Stomach (tissue), 8 donors: ENCODE measurements at regions not wholly inside any gene's neighbourhood (a gene's known extent, or its start where the extent isn't known, plus 50 kb on each side); places are given as distances from the start of the nearest gene placed in this dataset.

ENCODE experiments used
- DNase-seq, 2 donors: peaks; one replicate each; pipeline versions ENCODE4 v3.0.0 to v3.0.0-alpha.2; 2013 to 2019
- H3K27ac ChIP-seq, 5 donors: fragments of 200-600 bp in 4 of 5; sonication (generic) in 4 of 5; one replicate each; pipeline ENCODE4 v1.5.1; 2013 to 2019; ENCODE audit warnings: mild to moderate bottlenecking in 1 of 5, moderate library complexity in 1 of 5
- H3K27me3 ChIP-seq, 3 donors: fragments of 200-600 bp; sonication (generic); one replicate each; pipeline ENCODE4 v1.5.1; 2017 to 2019; ENCODE audit warnings: mixed run types in 1 of 3
- H3K36me3 ChIP-seq, 4 donors: fragments of 200-600 bp; sonication (generic); 1 replicate in 3 of 4; 2 replicates in 1 of 4; pipeline ENCODE4 v1.5.1; 2016 to 2019
- H3K4me1 ChIP-seq, 4 donors: fragments of 200-600 bp; sonication (generic); one replicate each; pipeline ENCODE4 v1.5.1; 2016 to 2019
- H3K4me3 ChIP-seq, 4 donors: fragments of 200-600 bp; sonication (generic) in 3 of 4; one replicate each; pipeline ENCODE4 v1.5.1; 2016 to 2019; ENCODE audit warnings: mild to moderate bottlenecking in 1 of 4
- H3K9me3 ChIP-seq, 4 donors: fragments of 200-600 bp; sonication (generic); one replicate each; pipeline ENCODE4 v1.5.1; 2016 to 2019
- EP300 ChIP-seq: sonication (generic); formaldehyde crosslinking; IDR thresholded peaks from one replicate; pipeline ENCODE4 v1.6.1; 2017; ENCODE audit warnings: antibody characterized with exemption
- POLR2A ChIP-seq, 4 donors: fragments of 450-650 bp; IDR thresholded peaks; one replicate each; pipeline ENCODE4 v1.6.1; 2016; ENCODE audit warnings: antibody characterized with exemption in 4 of 4, control low read depth in 2 of 4, mild to moderate bottlenecking in 1 of 4, moderate library complexity in 1 of 4
- POLR2AphosphoS5 ChIP-seq, 3 donors: sonication (generic); formaldehyde crosslinking; IDR thresholded peaks; one replicate each; pipeline ENCODE4 v1.6.1; 2016; ENCODE audit warnings: antibody characterized with exemption in 3 of 3
- WGBS, 5 donors: extraction: QIAGEN DNeasy Blood & Tissue Kit in 3 of 5; methylation state at CpG; one replicate each; pipeline versions ENCODE4 v1.1.5 to v1.1.7; 2013 to 2018; 5-methylcytosine and 5-hydroxymethylcytosine counted together
- intact Hi-C: fragments of 100-400 bp; cut with DNase I; formaldehyde crosslinking; loops from one replicate; pipeline ENCODE4 v1.15.1; 2023; ENCODE audit warnings: low total_unique reads
- TF ChIP-seq, protein P1 (sequence below), 7 experiments: fragments of 450-650 bp in 4 of 7; fragments of 200-600 bp in 3 of 7; sonication (generic) in 3 of 7; IDR thresholded peaks; one replicate each; pipeline ENCODE4 v1.5.1; 2016 to 2019; ENCODE audit warnings: antibody characterized with exemption in 7 of 7, control low read depth in 2 of 7, mild to moderate bottlenecking in 1 of 7
- donor health status: healthy with polysubstance abuse.
- donor health status: Bipolar disorder and iron deficiency.
- donor health status: healthy.

DNA sequence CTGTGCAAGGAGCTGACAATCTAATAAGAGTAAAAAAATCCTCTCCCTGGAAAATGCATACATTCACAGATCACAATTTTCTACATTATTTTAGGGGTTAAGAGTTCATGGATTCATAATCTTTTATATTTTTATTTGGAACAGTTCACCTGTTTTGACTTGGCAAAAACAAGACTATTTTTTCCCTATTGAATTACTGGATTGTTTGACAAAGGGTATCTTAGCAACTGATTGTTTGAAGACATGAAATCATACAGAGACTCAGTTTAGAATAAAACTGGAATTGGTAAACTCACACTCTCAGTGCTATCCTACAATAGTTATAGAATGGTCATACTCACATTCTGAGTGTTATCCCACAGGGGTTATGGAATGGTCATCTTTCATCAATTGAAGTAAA lies 358.2 kb upstream of the PTGER4 start:
- Histone ChIP-seq H3K4me1 (no peaks in the 10 kb centered on the region), H3K4me3 (no peak overlapping the region), H3K36me3 (no peaks in the 10 kb centered on the region), H3K27ac (no peak overlapping the region), H3K9me3 (no peaks in the 10 kb centered on the region), H3K27me3 (no peaks in the 10 kb centered on the region)
- TF ChIP-seq, protein P1, sequence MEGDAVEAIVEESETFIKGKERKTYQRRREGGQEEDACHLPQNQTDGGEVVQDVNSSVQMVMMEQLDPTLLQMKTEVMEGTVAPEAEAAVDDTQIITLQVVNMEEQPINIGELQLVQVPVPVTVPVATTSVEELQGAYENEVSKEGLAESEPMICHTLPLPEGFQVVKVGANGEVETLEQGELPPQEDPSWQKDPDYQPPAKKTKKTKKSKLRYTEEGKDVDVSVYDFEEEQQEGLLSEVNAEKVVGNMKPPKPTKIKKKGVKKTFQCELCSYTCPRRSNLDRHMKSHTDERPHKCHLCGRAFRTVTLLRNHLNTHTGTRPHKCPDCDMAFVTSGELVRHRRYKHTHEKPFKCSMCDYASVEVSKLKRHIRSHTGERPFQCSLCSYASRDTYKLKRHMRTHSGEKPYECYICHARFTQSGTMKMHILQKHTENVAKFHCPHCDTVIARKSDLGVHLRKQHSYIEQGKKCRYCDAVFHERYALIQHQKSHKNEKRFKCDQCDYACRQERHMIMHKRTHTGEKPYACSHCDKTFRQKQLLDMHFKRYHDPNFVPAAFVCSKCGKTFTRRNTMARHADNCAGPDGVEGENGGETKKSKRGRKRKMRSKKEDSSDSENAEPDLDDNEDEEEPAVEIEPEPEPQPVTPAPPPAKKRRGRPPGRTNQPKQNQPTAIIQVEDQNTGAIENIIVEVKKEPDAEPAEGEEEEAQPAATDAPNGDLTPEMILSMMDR (IDR thresholded peaks at IDR 0.05): no peak
- TF ChIP-seq EP300: no peak
- no peak for TF ChIP-seq POLR2AphosphoS5 (IDR thresholded peaks at IDR 0.05)
- intact Hi-C loops: no loop called here
- DNase-seq: no peak

DNA sequence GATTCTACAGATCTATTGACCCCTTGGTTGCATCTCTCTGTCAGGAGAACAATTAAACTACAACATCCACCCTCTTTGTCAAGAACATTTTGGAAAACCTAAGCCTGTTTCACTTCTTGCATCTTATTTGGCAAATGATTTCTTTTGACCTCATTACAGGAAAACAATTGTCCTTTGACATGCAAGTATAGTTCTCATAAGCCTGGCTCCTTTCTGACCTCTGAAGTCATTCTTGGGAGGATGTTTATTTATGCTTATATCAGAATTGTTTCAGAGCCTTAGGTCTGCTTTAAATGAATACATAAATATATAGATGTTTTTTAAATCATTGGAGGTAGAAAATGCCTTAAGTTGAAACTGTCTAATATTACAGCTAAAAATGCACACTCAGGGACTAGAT lies 361.3 kb upstream of the PTGER4 start:
- intact Hi-C loops: no loop called here
- Histone ChIP-seq H3K4me3 (no peak overlapping the region), H3K4me1 (no peaks in the 10 kb centered on the region), H3K9me3 (no peaks in the 10 kb centered on the region), H3K36me3 (no peaks in the 10 kb centered on the region), H3K27ac (no peak overlapping the region), H3K27me3 (no peaks in the 10 kb centered on the region)
- TF ChIP-seq EP300: no peak
- no peak for DNase-seq

DNA sequence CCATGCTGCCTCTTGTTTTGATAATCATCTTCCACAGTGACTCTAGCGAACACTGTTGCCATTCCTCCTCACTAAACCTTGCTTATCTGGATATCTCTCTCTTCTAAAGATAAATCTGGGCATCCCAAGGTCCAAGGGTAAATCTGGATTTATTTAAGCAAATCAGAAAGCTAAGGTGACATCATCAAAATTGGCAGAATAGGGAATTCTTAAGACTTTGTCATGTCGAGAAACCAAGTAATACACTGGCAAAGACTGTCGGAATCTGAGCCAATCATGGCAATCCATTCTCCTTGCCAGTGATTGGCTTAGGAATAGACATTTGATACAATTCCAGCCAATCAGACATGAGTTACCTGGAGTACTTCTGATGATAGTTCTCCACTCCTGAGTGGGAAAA lies 362.7 kb upstream of the PTGER4 start:
- Histone ChIP-seq H3K27me3 (no peaks in the 10 kb centered on the region), H3K27ac (no peak overlapping the region), H3K9me3 (no peaks in the 10 kb centered on the region), H3K4me3 (no peak overlapping the region), H3K36me3 (no peaks in the 10 kb centered on the region), H3K4me1 (no peaks in the 10 kb centered on the region)
- no peak for DNase-seq
- TF ChIP-seq POLR2A (IDR thresholded peaks at IDR 0.05): no peak
- no peak for TF ChIP-seq POLR2AphosphoS5 (IDR thresholded peaks at IDR 0.05)
- no peak for TF ChIP-seq EP300
- TF ChIP-seq, protein P1 (IDR thresholded peaks at IDR 0.05): no peak
- intact Hi-C loops: no loop called here
- WGBS, 5 donors: 87 to 92% (median 88%) methylated on average over 3 of the region's 3 CpGs

GRCh38 chr5:40315126-40315525 lies 364.6 kb upstream of the PTGER4 start:
- 65 to 87% (median 73%) methylated on average over 1 of the region's 1 CpG for WGBS, 5 donors
- DNase-seq: no peak
- H3K36me3 ChIP-seq: no peaks in the 10 kb centered on the region
- no peaks in the 10 kb centered on the region for H3K4me1 ChIP-seq
- intact Hi-C loops: no loop called here
- TF ChIP-seq POLR2AphosphoS5 (IDR thresholded peaks at IDR 0.05) (no peak), EP300 (no peak), POLR2A (IDR thresholded peaks at IDR 0.05) (no peak)
- TF ChIP-seq, protein P1 (IDR thresholded peaks at IDR 0.05): no peak
- no peaks in the 10 kb centered on the region for H3K27me3 ChIP-seq
- no peak overlapping the region for H3K4me3 ChIP-seq
- no peaks in the 10 kb centered on the region for H3K9me3 ChIP-seq
- H3K27ac ChIP-seq: no peak overlapping the region

DNA sequence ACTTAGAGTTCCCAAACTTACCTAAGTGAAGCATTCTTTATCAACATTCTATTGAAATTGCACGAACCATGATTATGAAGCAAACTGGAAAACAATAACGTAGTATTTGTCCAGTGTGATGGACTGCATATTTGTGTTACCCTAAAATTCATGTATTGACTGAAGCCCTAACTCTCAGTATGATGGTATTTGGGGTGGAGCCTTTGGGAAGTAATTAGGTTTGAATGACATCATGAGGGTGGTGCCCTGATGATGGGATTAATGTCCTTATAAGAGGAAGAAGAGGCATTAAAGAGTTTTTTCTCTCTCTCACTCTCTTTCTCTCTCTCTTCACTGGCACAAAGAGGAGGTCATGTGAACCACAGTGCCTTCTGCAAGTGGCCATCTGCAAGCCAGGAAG lies 365.4 kb upstream of the PTGER4 start:
- no peak for TF ChIP-seq POLR2AphosphoS5 (IDR thresholded peaks at IDR 0.05)
- no peak for TF ChIP-seq EP300
- TF ChIP-seq, protein P1 (IDR thresholded peaks at IDR 0.05): no peak
- no peak for TF ChIP-seq POLR2A (IDR thresholded peaks at IDR 0.05)
- intact Hi-C loops: no loop called here
- H3K4me3 ChIP-seq: no peak overlapping the region
- 66 to 85% (median 69%) methylated on average over 2 of the region's 2 CpGs for WGBS, 5 donors
- H3K27me3 ChIP-seq: no peaks in the 10 kb centered on the region
- no peak for DNase-seq
- H3K36me3 ChIP-seq: no peaks in the 10 kb centered on the region
- no peaks in the 10 kb centered on the region for H3K9me3 ChIP-seq
- H3K27ac ChIP-seq: no peak overlapping the region
- H3K4me1 ChIP-seq: no peaks in the 10 kb centered on the region
